ENCODE measurements at regions not wholly inside any gene's neighbourhood (a gene's known extent, or its start where the extent isn't known, plus 50 kb on each side); places are given as distances from the start of the nearest gene placed in this dataset.

DNA sequence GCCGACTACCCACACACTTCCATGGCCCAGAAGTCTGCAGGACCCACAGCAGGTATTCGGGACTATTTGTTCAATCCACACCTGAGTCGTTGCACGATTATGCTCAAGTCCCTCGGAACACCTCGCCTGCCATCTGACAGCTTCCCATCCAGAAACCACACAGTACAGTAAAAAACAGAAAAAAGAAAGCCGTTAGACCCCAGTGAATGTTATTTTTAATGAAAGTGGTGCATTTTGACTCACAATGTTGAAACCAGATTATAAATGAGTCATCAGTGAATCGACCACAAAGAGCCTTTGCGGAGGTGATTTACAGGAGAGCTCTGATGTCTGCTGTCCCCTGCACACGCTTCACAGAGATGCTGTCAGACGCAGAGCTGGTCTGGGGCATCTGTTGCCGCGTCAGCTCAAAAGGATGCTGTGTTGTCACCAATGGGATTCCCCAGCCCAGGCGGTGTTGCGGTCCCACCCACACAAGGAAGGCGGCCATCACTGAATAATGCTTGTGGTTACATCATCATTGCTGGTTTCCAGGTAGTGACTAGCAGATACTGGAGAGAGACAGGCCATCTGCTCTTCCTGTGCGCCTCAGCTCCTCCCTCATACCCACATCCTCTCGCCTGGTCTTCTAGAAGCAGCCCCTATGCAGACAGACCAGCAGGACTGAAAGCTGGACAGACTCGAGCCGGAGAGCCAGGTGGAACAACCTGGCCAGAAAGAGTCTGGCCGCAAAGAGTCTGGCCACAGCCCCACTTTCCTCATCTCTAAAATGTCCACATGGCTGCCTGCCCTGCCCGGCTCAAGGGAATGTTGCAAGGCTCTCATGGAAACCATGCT is 116.8 kb downstream of the TOMM20 start:
- Histone ChIP-seq H3K27me3 (ENCODE audit: control insufficient read depth, insufficient read depth, low read length) (no peaks in the 10 kb centered on the region), H3K27ac (ENCODE audit: low read length) (peak overlapping the region; percentile 60), H3K36me3 (ENCODE audit: control insufficient read depth, insufficient read depth, low read length) (no peaks in the 10 kb centered on the region), H3K4me1 (ENCODE audit: control insufficient read depth, insufficient read depth, low read length) (peaks cover 23% of the 10 kb centered on the region), H3K9me3 (replicated peaks; ENCODE audit: control insufficient read depth, low read depth, low read length) (peaks cover 6% of the 10 kb centered on the region), H3K4me3 (ENCODE audit: low read length) (no peak overlapping the region)
- 77% methylated on average over 10 of the region's 22 CpGs for WGBS (ENCODE audit: insufficient coverage)
- peak; percentile 63 for DNase-seq

DNA sequence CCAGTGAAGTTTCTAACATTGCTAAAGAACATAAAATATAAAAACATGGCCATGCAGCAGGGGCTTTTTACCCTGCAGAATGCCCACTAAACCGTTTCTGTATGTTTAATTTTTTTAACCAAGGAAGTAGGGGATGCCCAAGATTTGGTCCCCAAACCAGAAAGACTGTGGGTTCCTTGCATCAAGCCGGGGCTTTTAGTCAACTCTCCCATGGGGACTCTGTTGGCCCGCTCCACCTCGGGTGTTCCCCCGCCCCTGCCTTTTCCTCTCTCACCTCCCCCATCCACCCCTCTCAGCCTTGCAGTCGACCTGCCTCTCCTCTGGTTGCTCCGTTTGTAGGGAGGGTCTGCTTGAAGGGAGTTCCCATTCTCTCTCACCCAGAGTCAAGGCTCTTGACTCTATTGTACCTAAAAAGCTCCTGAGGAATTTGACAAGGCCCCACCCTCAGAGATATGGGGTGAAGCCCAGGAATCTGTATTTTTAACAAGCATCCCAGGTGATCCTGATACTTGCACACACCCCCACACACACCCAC is 117.5 kb downstream of the TOMM20 start:
- peaks cover 6% of the 10 kb centered on the region for H3K9me3 ChIP-seq (replicated peaks; ENCODE audit: control insufficient read depth, low read depth, low read length)
- DNase-seq = no peak
- H3K27me3 ChIP-seq (ENCODE audit: control insufficient read depth, insufficient read depth, low read length) = no peaks in the 10 kb centered on the region
- H3K4me3 ChIP-seq (ENCODE audit: low read length) = no peak overlapping the region
- H3K36me3 ChIP-seq (ENCODE audit: control insufficient read depth, insufficient read depth, low read length) = no peaks in the 10 kb centered on the region
- H3K27ac ChIP-seq (ENCODE audit: low read length) = no peak overlapping the region
- 59% methylated on average over 2 of the region's 7 CpGs for WGBS (ENCODE audit: insufficient coverage)
- H3K4me1 ChIP-seq (ENCODE audit: control insufficient read depth, insufficient read depth, low read length) = peaks cover 23% of the 10 kb centered on the region

DNA sequence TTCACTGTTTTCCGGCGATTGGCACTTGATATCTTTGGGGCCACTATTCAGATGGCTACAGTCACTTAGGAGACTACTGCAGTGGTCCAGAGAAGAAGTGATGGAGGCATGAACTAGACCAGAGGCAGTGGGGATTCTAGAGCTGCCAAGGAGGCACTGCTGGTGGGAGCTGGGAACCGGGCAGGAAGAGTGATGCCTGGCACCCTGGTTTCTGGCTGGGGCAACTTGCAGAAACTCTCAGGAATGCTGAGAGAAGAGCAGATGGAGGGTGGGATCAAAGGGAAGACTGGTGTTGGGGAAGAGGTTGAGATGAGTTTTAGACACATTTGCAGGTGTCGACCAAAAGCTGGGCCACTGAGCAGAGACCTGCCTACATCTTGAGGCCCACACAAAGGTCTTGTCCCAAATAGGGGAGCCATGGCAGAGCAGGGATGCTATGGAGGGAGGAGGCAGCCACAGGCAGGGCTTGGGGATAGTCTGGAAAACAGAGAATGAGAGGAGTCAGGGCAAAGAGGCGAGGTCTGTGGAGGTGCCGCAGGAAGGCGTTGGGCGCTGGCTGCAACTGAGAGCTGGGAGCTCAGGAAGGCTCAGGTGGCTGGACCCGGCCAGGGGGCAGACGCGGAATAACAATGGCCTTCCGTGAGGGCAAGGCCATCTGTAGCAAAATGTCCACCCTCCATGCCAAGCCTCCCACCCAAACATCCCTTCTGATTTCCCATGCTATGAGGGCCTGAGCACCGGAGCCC is 118.9 kb downstream of the TOMM20 start:
- no peak for DNase-seq
- WGBS (ENCODE audit: insufficient coverage) = 93% methylated on average over 13 of the region's 13 CpGs
- H3K27ac ChIP-seq (ENCODE audit: low read length) = no peak overlapping the region
- no peaks in the 10 kb centered on the region for H3K36me3 ChIP-seq (ENCODE audit: control insufficient read depth, insufficient read depth, low read length)
- peaks cover 6% of the 10 kb centered on the region for H3K9me3 ChIP-seq (replicated peaks; ENCODE audit: control insufficient read depth, low read depth, low read length)
- H3K27me3 ChIP-seq (ENCODE audit: control insufficient read depth, insufficient read depth, low read length) = no peaks in the 10 kb centered on the region
- H3K4me1 ChIP-seq (ENCODE audit: control insufficient read depth, insufficient read depth, low read length) = peaks cover 19% of the 10 kb centered on the region
- H3K4me3 ChIP-seq (ENCODE audit: low read length) = no peak overlapping the region

DNA sequence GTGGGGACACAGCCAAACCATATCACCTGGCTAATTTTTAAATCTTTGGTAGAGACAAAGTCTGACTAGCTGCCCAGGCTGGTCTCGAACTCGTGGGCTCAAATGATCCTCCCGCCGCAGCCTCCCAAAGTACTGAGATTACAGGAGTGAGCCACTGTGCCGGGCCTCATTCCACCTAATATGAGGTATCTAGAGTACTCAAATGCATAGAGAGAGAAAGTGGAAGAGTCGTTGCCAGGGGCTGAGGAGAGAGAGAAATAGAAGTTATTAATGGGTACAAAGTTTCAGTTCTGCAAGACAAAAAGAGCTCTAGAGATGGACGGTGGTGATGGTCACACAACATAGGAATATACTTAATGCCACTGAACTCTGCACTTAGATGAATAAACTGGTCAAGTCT is 119.6 kb downstream of the TOMM20 start:
- H3K4me1 ChIP-seq (ENCODE audit: control insufficient read depth, insufficient read depth, low read length) = peaks cover 19% of the 10 kb centered on the region
- 100% methylated on average over 1 of the region's 7 CpGs for WGBS (ENCODE audit: insufficient coverage)

DNA sequence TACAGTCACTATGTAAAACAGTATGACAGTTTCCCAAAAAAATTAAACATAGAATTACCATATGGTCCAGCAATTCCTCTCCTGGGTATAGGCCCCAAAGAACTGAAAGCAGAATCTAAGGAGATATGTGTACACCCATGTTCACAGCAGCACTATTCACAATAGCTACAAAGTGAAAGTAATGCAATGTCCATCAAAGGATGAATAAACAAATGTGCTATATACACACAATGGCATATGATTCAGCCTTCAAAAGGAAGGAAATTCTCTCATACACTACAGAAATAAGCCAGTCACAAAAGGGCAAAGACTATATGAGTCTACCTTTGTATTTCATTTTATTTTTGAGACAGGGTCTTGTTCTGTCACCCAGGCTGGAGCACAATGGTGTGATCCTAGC is 120.4 kb downstream of the TOMM20 start:
- H3K9me3 ChIP-seq (replicated peaks; ENCODE audit: control insufficient read depth, low read depth, low read length) = peaks cover 6% of the 10 kb centered on the region
- DNase-seq = no peak
- no peaks in the 10 kb centered on the region for H3K27me3 ChIP-seq (ENCODE audit: control insufficient read depth, insufficient read depth, low read length)
- H3K4me1 ChIP-seq (ENCODE audit: control insufficient read depth, insufficient read depth, low read length) = peaks cover 15% of the 10 kb centered on the region
- H3K36me3 ChIP-seq (ENCODE audit: control insufficient read depth, insufficient read depth, low read length) = no peaks in the 10 kb centered on the region
- H3K4me3 ChIP-seq (ENCODE audit: low read length) = no peak overlapping the region
- H3K27ac ChIP-seq (ENCODE audit: low read length) = no peak overlapping the region

More for the DNA sequence above, 119.6 kb downstream of the TOMM20 start:
- Histone ChIP-seq H3K27ac (ENCODE audit: low read length) (no peak overlapping the region), H3K9me3 (replicated peaks; ENCODE audit: control insufficient read depth, low read depth, low read length) (peaks cover 6% of the 10 kb centered on the region), H3K4me3 (ENCODE audit: low read length) (no peak overlapping the region), H3K36me3 (ENCODE audit: control insufficient read depth, insufficient read depth, low read length) (no peaks in the 10 kb centered on the region), H3K27me3 (ENCODE audit: control insufficient read depth, insufficient read depth, low read length) (no peaks in the 10 kb centered on the region)
- DNase-seq = no peak

- WGBS (ENCODE audit: insufficient coverage) = 74% methylated on average over 4 of the region's 5 CpGs
- DNase-seq = no peak
- H3K27me3 ChIP-seq (ENCODE audit: control insufficient read depth, insufficient read depth, low read length) = no peaks in the 10 kb centered on the region
- H3K27ac ChIP-seq (ENCODE audit: low read length) = no peak overlapping the region
- no peaks in the 10 kb centered on the region for H3K36me3 ChIP-seq (ENCODE audit: control insufficient read depth, insufficient read depth, low read length)
- no peak overlapping the region for H3K4me3 ChIP-seq (ENCODE audit: low read length)
- peaks cover 2% of the 10 kb centered on the region for H3K4me1 ChIP-seq (ENCODE audit: control insufficient read depth, insufficient read depth, low read length)
- H3K9me3 ChIP-seq (replicated peaks; ENCODE audit: control insufficient read depth, low read depth, low read length) = peaks cover 6% of the 10 kb centered on the region
Measured at GRCh38 chr1:235006816-235007215, 121.8 kb downstream of the TOMM20 start.

- no CpG with 5 or more reads among the region's 1 CpG for WGBS (ENCODE audit: insufficient coverage)
- Histone ChIP-seq H3K27ac (ENCODE audit: low read length) (no peak overlapping the region), H3K9me3 (replicated peaks; ENCODE audit: control insufficient read depth, low read depth, low read length) (peaks cover 6% of the 10 kb centered on the region), H3K4me1 (ENCODE audit: control insufficient read depth, insufficient read depth, low read length) (no peaks in the 10 kb centered on the region), H3K36me3 (ENCODE audit: control insufficient read depth, insufficient read depth, low read length) (no peaks in the 10 kb centered on the region), H3K27me3 (ENCODE audit: control insufficient read depth, insufficient read depth, low read length) (no peaks in the 10 kb centered on the region), H3K4me3 (ENCODE audit: low read length) (no peak overlapping the region)
- no peak for DNase-seq
Measured at GRCh38 chr1:235006132-235006721, 122.4 kb downstream of the TOMM20 start.

DNA sequence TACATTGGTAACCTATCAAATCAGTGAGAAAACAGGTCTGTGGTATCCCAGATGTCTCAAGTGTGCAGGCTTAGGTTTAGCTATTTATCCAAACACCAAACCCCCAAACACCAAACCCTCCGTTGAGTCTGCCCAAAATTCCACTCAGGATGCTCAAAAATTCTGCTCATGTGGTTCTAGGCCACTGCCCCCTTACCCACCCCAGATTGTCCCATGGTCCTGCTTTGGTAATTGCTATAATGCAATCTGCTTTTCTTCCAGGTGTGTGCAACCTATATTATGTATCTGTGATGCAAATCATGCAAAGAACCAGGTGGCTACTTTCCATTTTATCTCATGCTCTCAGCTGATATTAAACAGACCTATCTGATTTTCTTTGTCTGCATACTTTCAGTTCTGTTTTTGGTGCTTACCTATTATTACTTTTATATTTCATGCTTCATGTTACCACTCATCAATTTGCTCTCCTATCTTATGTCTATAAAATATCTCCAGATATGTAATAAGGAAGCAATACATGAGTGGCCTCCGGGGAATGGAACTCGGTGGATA is 123.7 kb downstream of the TOMM20 start:
- H3K27me3 ChIP-seq (ENCODE audit: control insufficient read depth, insufficient read depth, low read length) = no peaks in the 10 kb centered on the region
- peaks cover 3% of the 10 kb centered on the region for H3K4me1 ChIP-seq (ENCODE audit: control insufficient read depth, insufficient read depth, low read length)
- H3K9me3 ChIP-seq (replicated peaks; ENCODE audit: control insufficient read depth, low read depth, low read length) = peaks cover 6% of the 10 kb centered on the region
- no peak overlapping the region for H3K4me3 ChIP-seq (ENCODE audit: low read length)
- WGBS (ENCODE audit: insufficient coverage) = 86% methylated on average over 1 of the region's 3 CpGs
- DNase-seq = no peak
- no peaks in the 10 kb centered on the region for H3K36me3 ChIP-seq (ENCODE audit: control insufficient read depth, insufficient read depth, low read length)
- H3K27ac ChIP-seq (ENCODE audit: low read length) = no peak overlapping the region

DNA sequence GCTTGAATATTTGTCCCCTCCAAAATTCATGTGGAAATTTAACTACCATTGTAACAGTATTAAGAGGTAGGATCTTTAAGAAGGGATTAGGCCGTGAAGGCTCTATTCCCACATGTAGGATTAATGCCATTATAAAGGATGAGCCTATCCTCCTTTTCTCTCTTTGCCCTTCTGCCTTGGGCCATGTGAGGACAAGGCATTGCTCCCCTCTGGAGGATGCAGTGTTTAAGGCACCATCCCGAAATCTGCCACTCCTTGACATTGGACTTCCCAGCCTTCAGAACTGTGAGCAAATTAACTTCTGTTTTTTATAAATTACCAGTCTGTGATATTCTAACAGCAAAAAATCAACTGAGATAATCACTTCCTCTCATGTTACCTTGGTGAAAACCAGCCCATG is 124.4 kb downstream of the TOMM20 start:
- WGBS (ENCODE audit: insufficient coverage) = no CpG with 5 or more reads among the region's 2 CpGs
- no peaks in the 10 kb centered on the region for H3K27me3 ChIP-seq (ENCODE audit: control insufficient read depth, insufficient read depth, low read length)
- H3K9me3 ChIP-seq (replicated peaks; ENCODE audit: control insufficient read depth, low read depth, low read length) = peaks cover 6% of the 10 kb centered on the region
- no peak overlapping the region for H3K27ac ChIP-seq (ENCODE audit: low read length)
- no peaks in the 10 kb centered on the region for H3K36me3 ChIP-seq (ENCODE audit: control insufficient read depth, insufficient read depth, low read length)
- no peak for DNase-seq
- H3K4me1 ChIP-seq (ENCODE audit: control insufficient read depth, insufficient read depth, low read length) = peaks cover 4% of the 10 kb centered on the region
- H3K4me3 ChIP-seq (ENCODE audit: low read length) = no peak overlapping the region
